NCI-H1092 treated with DMSO at 0.1 percent for 48 hours (cell line): ENCODE measurements at regions not wholly inside any gene's neighbourhood (a gene's known extent, or its start where the extent isn't known, plus 50 kb on each side); places are given as distances from the start of the nearest gene placed in this dataset.
"Not testable (repeated sequence)": the region's sequence is repeated elsewhere in the genome, so short reads cannot be mapped to it uniquely, and the experiment has no call there.

Experiments
- DNase-seq: peaks from one replicate; lab custom pipeline; 2025; lab: John Stamatoyannopoulos, UW

- not testable (repeated sequence) for DNase-seq
Observed at GRCh38 chr5:96319981-96320739, 112.9 kb downstream of the PCSK1 start.

- DNase-seq, result no peak
Observed at GRCh38 chr5:96318569-96319110, 114.4 kb downstream of the PCSK1 start.

DNA sequence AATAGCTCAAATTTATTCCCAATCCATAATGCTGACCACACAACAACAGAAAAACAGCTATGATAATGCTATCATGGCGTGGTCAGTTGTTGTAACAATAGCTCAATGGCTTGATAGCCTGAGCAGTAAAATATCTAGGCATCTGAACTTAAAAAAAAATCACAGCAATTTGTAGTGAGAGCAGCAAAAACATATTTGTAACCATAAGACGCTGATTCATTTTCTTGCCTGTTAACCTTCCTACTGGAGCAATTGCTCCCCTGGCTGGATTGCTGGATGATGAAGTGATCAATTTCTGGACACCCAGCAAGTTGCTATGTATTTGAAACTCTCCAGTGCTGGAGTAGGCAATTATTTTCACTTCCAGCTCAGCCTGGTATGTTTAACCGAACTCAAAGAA is 115.1 kb downstream of the PCSK1 start:
- DNase-seq, result no peak

- DNase-seq, result no peak
Observed at GRCh38 chr5:96316487-96316886, 116.6 kb downstream of the PCSK1 start.

DNA sequence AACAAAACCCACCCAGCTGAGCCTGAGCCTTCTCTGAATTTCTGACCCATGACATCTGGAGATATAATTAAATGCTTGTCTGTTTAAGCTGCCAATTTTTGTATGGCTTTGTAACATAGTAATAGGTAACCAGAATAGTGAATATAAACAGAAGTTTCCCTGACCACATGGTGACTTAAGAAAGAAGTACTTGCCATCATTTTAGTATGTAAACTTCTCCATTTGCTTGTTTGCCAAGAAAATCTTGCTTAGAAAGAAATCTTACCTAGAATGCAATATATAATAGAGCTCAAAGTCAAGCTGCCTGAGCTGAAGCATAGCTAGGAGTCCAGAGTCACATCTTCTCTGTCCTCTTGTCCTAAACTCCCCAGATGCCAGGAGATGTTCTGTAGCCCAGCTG is 117.0 kb downstream of the PCSK1 start:
- DNase-seq, result no peak

- no peak for DNase-seq
Observed at GRCh38 chr5:96315431-96315830, 117.6 kb downstream of the PCSK1 start.

DNA sequence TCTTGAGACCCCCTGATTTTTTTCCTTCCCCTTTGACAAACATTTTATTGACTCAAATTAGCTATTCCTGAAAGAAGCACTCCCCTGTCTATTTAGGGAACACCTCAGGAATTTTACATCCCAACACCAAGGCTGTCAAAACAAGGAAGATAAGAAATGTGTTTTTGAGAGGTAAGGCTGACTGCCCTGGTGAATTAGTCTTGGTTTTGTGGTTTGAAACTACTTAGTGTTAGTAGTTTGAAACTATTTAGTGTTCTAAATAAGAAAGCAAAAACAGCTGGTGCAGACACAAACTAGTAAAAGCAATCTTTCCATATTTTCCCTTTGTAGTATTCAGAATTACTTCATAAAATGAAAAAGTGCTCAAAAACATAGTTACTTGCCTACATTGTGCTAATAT is 120.7 kb downstream of the PCSK1 start:
- no peak for DNase-seq

- DNase-seq, result not testable (repeated sequence)
Observed at GRCh38 chr5:96307047-96307446, 126.0 kb downstream of the PCSK1 start.

DNA sequence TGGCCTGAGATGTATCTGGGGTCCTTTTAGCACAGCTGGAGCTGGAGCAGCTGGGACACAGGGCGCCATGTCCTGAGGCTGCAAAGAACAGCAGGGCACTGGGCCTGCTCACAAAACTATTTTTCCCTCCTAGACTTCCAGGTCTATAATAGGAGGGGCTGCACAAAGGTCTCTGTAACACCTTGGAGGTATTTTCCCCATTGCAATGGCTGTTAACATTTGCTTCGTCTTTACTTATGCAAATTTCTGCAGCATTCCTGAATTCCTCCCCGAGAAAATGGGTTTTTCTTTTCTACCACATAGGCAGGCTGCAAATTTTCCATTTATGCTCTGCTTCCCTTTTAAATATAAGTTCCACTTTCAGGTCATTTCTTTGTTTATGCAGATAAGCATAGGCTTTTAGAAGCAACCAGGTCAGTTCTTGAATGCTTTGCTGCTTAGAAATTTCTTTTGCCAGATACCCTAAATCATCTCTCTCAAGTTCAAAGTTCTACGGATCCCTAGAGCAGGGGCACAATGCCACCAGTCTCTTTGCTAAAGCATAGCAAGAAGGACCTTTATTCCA is 130.8 kb downstream of the PCSK1 start:
- DNase-seq, result no peak

DNA sequence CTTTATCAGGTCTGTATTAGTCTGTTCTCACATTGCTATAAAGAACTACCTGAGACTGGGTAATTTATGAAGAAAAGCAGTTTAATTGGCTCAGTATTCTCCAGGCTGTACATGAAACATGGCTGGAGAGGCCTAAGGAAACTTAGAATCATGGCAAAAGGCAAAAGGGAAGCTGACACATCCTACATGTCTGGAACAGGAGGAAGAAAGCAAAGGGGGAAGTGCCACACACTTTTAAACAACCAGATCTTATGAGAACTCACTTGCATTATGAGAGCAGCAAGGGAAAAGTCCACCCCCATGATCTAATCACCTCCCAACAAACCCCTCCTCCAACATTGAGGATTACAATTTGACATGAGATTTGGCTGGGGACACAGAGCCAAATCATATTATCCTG is 132.1 kb downstream of the PCSK1 start:
- DNase-seq, result no peak

DNA sequence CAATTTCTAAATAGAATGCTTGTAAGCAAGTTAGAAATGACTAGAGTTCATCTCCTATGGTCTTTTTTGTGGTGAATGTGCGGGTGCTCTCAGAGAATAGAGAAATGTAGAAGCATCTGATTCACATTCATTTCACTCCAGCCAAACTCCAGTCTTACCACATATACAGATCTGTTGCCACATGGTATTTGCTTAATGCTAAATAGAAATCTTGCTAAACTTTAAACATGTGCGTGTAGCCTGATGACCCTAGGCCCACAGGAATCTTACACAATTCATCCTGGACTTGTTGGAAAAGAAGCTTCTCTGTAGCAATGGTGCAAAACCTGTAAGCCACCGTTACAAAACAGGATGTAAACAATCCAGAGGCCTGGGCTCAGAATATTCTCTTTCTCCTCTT is 135.2 kb downstream of the PCSK1 start:
- no peak for DNase-seq

- DNase-seq, result no peak
Observed at GRCh38 chr5:96297290-96297689, 135.8 kb downstream of the PCSK1 start.

DNA sequence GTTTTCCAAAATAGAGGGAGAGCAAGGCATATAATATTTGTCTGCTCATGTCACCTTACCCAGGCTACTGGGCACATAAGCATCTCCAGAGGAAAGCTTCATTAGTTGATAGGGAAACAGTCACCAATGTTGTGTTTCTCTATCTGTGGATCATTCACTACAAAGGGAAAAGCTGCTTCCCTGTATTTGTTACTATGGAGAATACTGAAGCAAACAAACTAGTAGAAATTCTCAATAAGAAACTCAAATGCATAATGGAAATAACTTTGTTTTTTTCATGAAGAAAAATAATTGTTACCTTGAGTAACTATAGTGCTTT is 138.2 kb downstream of the PCSK1 start:
- DNase-seq, result no peak

DNA sequence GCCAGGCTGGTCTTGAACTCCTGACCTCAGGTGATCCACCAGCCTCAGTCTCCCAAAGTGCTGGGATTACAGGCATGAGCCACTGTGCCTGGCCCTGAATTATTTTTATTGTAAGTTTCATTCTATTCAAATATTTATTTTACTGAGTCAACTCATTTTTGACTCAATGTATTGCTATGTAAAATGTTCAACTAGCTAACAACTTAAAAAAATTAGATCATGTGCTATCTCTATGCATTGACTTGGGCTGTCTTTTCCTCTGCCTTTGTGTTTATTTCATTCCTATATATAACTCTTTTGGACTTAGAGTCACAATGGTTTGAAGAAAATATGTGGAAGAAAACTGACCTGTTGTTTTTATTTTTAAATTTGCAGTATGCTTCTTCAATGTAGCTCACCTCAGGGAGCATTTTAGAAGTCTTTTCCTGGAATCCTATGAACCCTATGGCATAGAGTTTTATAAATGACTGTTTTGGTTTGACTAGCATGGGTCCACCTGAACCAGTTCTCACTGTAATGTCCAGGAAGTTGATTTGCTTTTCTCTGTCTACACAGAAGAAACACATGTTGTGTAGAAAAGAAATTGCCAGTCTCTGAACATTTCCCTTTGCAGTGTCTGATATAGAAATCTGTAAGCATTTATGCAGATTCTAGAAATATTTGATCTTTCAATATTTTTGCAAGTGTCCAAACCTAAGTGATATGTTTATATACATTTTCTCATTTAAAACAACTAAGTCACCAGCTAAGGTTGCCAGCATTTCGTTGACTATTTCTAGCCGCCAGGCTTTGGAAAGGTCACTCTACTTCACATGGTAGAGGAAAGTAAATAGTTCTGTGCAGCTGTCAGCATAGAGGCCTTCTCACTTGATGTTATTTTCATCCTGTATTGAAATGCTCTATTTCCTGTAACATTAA is 138.8 kb downstream of the PCSK1 start:
- peak; percentile 1 for DNase-seq

GRCh38 chr5:96292582-96293247 is 140.3 kb downstream of the PCSK1 start:
- no peak for DNase-seq

DNA sequence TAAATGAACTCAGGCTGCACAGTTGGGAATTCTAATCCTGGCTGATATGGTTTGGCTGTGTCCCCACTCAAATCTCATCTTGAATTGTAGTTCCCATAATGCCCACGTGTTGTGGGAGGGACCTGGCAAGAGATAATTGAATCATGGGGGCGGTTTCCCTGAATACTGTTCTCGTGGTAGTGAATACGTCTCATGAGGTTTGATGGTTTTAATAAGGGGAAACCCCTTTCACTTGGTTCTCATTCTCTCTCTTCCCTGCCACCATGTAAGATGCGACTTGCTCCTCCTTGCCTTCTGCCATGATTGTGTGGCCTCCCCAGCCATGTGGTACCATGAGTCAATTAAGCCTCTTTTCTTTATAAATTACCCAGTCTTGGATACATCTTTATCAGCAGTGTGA is 143.8 kb downstream of the PCSK1 start:
- not testable (repeated sequence) for DNase-seq

DNA sequence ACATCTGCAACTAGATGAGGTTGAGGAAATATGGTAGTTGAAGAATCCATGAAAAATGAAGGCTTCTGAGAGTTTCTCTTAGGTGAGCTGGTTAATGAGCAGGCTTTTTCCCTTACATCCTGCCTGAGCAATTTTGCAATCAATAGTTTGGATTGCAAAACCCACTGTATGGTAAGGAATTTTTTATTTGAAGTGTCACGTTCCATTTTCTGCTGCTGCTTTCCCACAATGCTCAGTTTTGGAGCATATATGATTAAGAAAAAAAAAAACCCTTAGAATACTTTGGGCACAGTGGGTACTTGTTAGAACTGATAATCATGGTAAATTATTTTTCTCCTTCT is 144.2 kb downstream of the PCSK1 start:
- no peak for DNase-seq

DNA sequence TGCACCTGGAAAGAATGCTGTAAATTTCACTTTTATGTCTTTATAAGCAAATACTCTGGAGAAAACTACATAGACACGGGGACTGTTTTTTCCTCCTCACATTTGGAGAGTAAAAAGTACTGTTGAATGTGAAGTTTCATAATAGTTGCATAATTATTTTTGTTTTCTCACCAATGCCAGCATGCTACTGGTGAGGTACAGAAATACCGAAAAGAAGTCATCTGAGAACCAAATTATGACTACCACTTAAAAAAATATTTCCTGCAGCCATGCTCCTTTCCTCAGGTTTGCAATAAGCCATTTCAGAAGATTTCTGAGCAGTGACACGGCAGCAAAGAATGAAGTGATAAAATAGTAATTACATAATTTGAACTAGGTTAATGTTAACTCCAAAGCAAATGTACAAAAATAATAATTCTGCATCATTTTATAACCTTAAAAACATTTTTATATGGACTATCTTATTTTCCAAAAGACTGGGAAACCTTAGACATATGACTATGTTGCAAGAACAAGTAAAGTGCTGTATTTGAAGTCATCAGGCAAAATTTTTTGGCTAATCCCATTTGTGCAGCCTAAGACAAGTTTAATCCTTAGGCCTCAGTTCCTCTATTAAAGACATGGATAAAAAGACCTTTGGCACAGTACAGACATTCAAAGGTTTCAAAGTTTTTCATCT is 144.7 kb downstream of the PCSK1 start:
- no peak for DNase-seq

DNA sequence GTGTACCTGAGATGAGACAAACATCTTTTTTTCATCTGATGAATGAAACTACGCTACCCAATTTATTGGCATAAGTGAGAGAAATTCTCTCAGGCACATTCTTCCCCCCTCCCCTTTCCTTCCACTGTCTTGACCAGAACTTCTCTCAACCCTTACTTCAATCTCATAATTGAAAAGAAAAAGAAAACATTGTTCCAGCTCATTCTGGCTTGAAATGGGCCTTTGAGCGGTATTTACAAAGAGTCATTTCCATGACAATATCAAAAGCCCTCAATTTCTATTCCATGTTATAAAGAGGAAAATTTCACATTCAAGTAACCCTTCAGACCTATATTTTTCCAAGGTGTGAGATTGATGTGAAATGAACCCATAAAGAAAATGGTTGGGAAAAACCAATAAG is 145.9 kb downstream of the PCSK1 start:
- DNase-seq, result no peak

GRCh38 chr5:96285823-96286222 is 147.2 kb downstream of the PCSK1 start:
- DNase-seq, result no peak

GRCh38 chr5:96284727-96285389 is 148.2 kb downstream of the PCSK1 start:
- no peak for DNase-seq
